GM19099 (cell line): ENCODE measurements at regions not wholly inside any gene's neighbourhood (a gene's known extent, or its start where the extent isn't known, plus 50 kb on each side); places are given as distances from the start of the nearest gene placed in this dataset.

Experiments
- POLR2A ChIP-seq: IDR thresholded peaks from 3 replicates; pipeline ENCODE4 v1.6.1; 2011; ENCODE audit warnings: low read depth; ENCODE audit not compliant: insufficient read length; ENCODE audit errors: extremely low read depth

GRCh38 chr2:195027947-195028346 is 629.1 kb upstream of the SLC39A10 start:
- TF ChIP-seq POLR2A, result no peak

- TF ChIP-seq POLR2A, result no peak
Measured at GRCh38 chr2:195026261-195026660, 630.8 kb upstream of the SLC39A10 start.

GRCh38 chr2:195022508-195022830 is 634.6 kb upstream of the SLC39A10 start:
- TF ChIP-seq POLR2A, result no peak

GRCh38 chr2:195021711-195022507 is 635.1 kb upstream of the SLC39A10 start:
- TF ChIP-seq POLR2A, result no peak

- TF ChIP-seq POLR2A, result no peak
Measured at GRCh38 chr2:195018462-195018861, 638.6 kb upstream of the SLC39A10 start.

GRCh38 chr2:195017890-195018289 is 639.1 kb upstream of the SLC39A10 start:
- TF ChIP-seq POLR2A, result no peak

- no peak for TF ChIP-seq POLR2A
Measured at GRCh38 chr2:195016841-195017240, 640.2 kb upstream of the SLC39A10 start.

GRCh38 chr2:195009202-195009601 is 647.8 kb upstream of the SLC39A10 start:
- TF ChIP-seq POLR2A, result no peak

- no peak for TF ChIP-seq POLR2A
Measured at GRCh38 chr2:195006856-195007255, 650.2 kb upstream of the SLC39A10 start.

- TF ChIP-seq POLR2A, result no peak
Measured at GRCh38 chr2:195003881-195004471, 653.0 kb upstream of the SLC39A10 start.

- TF ChIP-seq POLR2A, result no peak
Measured at GRCh38 chr2:195001924-195002323, 655.1 kb upstream of the SLC39A10 start.

GRCh38 chr2:194999771-195000170 is 657.3 kb upstream of the SLC39A10 start:
- no peak for TF ChIP-seq POLR2A

GRCh38 chr2:194992648-194993047 is 664.4 kb upstream of the SLC39A10 start:
- TF ChIP-seq POLR2A, result no peak

GRCh38 chr2:194985258-194985657 is 671.8 kb upstream of the SLC39A10 start:
- no peak for TF ChIP-seq POLR2A

GRCh38 chr2:194962254-194962653 is 694.8 kb upstream of the SLC39A10 start:
- no peak for TF ChIP-seq POLR2A

- no peak for TF ChIP-seq POLR2A
Measured at GRCh38 chr2:194954218-194954617, 702.8 kb upstream of the SLC39A10 start.
